ENCODE measurements at regions not wholly inside any gene's neighbourhood (a gene's known extent, or its start where the extent isn't known, plus 50 kb on each side); places are given as distances from the start of the nearest gene placed in this dataset.
A peak's percentile ranks its signal among the peaks of the same experiment; 100 is the strongest.

GRCh38 chr4:11512871-11513270, 84.2 kb upstream of the HS3ST1 start:
- Mint-ChIP-seq H3K27ac (no peak overlapping the region), H3K27me3 (peaks cover 6 to 40% of the 10 kb centered on the region in 2 donors), H3K4me3 (no peak overlapping the region), H3K36me3 (no peaks in the 10 kb centered on the region), H3K9me3 (no peaks in the 10 kb centered on the region), H3K4me1 (no peaks in the 10 kb centered on the region)
- no peaks in the 10 kb centered on the region for H3K4me1 ChIP-seq (ENCODE audit: insufficient read depth, low read length)
- CTCF ChIA-PET: no interaction called here
- no peak overlapping the region for H3K4me3 ChIP-seq (ENCODE audit: low read length)
- DNase-seq: no peak
- POLR2A ChIA-PET: no interaction called here
- H3K27me3 ChIP-seq (ENCODE audit: insufficient read depth, low read length, poor library complexity, severe bottlenecking): no peaks in the 10 kb centered on the region
- no peak overlapping the region for H3K27ac ChIP-seq (ENCODE audit: low read depth, low read length)
- no peaks in the 10 kb centered on the region for H3K9me3 ChIP-seq (ENCODE audit: low read length)
- no peaks in the 10 kb centered on the region for H3K36me3 ChIP-seq (ENCODE audit: insufficient read depth, low read length)

DNA sequence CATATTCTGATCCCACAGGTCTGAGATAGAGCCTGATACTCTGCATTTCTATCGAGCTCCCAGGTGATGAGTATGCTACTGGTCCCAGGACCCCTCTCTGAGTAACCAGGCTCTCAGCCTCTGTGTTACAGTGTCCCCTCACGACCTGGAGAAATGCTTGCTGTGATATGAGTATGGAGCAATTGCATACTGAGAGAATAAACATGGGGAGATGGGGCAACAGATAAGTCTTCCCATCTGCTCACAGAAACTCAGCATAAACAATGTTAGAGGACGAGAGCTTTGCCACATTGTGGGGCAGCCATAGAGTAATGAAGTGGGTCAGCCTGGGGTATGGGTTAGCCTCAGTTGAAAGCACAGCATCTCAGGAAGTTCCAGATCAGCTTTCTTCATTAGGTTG, 82.6 kb upstream of the HS3ST1 start:
- Histone ChIP-seq H3K27me3 (ENCODE audit: insufficient read depth, low read length, poor library complexity, severe bottlenecking) (no peaks in the 10 kb centered on the region), H3K27ac (ENCODE audit: low read depth, low read length) (no peak overlapping the region), H3K9me3 (ENCODE audit: low read length) (no peaks in the 10 kb centered on the region), H3K36me3 (ENCODE audit: insufficient read depth, low read length) (no peaks in the 10 kb centered on the region), H3K4me1 (ENCODE audit: insufficient read depth, low read length) (no peaks in the 10 kb centered on the region), H3K4me3 (ENCODE audit: low read length) (no peak overlapping the region)
- no peak overlapping the region for H3K27ac Mint-ChIP-seq
- ChIA-PET CTCF (no interaction called here), POLR2A (no interaction called here)
- H3K27me3 Mint-ChIP-seq: peaks cover 8 to 46% of the 10 kb centered on the region in 2 donors
- H3K4me3 Mint-ChIP-seq: no peak overlapping the region
- no peak for DNase-seq
- H3K4me1 Mint-ChIP-seq: no peaks in the 10 kb centered on the region
- H3K36me3 Mint-ChIP-seq: no peaks in the 10 kb centered on the region
- H3K9me3 Mint-ChIP-seq: no peaks in the 10 kb centered on the region

DNA sequence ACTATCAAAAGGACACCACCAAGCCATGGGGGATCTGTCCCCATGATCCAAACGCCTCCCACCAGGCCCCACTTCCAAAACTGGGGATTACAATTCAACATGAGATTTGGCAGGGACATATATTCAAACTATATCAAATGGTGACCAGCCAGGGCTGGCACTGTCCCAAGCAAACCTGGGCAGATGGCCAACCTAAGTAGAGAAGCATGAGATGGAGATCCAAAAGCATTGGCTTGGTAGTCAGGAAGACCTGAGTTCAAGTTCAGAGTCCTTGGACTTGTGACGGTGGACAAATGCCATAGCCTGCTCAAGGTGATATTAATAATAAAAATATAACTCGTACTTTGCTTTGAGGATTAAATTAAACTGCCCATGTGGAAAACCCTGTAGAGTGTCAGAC, 79.2 kb upstream of the HS3ST1 start:
- ChIA-PET POLR2A (no interaction called here), CTCF (no interaction called here)
- Histone ChIP-seq H3K9me3 (ENCODE audit: low read length) (no peaks in the 10 kb centered on the region), H3K27ac (ENCODE audit: low read depth, low read length) (no peak overlapping the region), H3K4me3 (ENCODE audit: low read length) (no peak overlapping the region), H3K4me1 (ENCODE audit: insufficient read depth, low read length) (no peaks in the 10 kb centered on the region), H3K36me3 (ENCODE audit: insufficient read depth, low read length) (no peaks in the 10 kb centered on the region), H3K27me3 (ENCODE audit: insufficient read depth, low read length, poor library complexity, severe bottlenecking) (no peaks in the 10 kb centered on the region)
- DNase-seq: no peak
- Mint-ChIP-seq H3K9me3 (no peaks in the 10 kb centered on the region), H3K4me1 (peaks cover 4 to 12% (median 8%) of the 10 kb centered on the region in 3 donors), H3K4me3 (no peak overlapping the region), H3K27me3 (peaks cover 2 to 34% of the 10 kb centered on the region in 2 donors), H3K36me3 (no peaks in the 10 kb centered on the region), H3K27ac (no peak overlapping the region)

DNA sequence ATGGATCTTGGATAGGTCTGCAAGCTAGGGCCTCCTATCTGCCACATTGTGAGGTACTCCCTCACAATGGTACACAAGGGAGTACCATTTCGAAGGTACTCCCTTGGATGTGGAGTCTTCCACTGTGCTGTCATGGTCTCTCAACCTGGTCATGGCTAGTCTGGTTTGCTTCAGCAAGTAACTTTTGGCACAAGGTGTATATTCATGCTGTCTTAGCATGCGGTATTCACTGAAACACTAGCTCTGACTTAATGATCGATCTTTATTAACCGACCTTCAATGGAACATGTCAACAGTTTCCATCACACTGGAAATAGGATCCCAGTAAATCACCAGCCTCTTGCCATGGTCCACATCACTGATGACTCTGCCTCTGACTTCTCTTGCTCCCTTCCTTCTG, 77.5 kb upstream of the HS3ST1 start:
- ChIA-PET CTCF (interaction anchor here (1.3 kb wide), 1 partner anchor 25 kb away, joined by 3 read pairs; no protein-coding TSS in a partner anchor), POLR2A (no interaction called here)
- no peak overlapping the region for H3K27ac Mint-ChIP-seq
- Histone ChIP-seq H3K4me3 (ENCODE audit: low read length) (no peak overlapping the region), H3K4me1 (ENCODE audit: insufficient read depth, low read length) (no peaks in the 10 kb centered on the region), H3K27ac (ENCODE audit: low read depth, low read length) (no peak overlapping the region), H3K36me3 (ENCODE audit: insufficient read depth, low read length) (no peaks in the 10 kb centered on the region), H3K9me3 (ENCODE audit: low read length) (no peaks in the 10 kb centered on the region), H3K27me3 (ENCODE audit: insufficient read depth, low read length, poor library complexity, severe bottlenecking) (no peaks in the 10 kb centered on the region)
- no peaks in the 10 kb centered on the region for H3K9me3 Mint-ChIP-seq
- H3K4me3 Mint-ChIP-seq: no peak overlapping the region
- H3K27me3 Mint-ChIP-seq: peaks cover 2 to 35% of the 10 kb centered on the region in 2 donors
- H3K36me3 Mint-ChIP-seq: no peaks in the 10 kb centered on the region
- no peak for DNase-seq
- H3K4me1 Mint-ChIP-seq: peaks cover 4 to 12% (median 8%) of the 10 kb centered on the region in 3 donors

GRCh38 chr4:11505221-11505971, 76.7 kb upstream of the HS3ST1 start:
- H3K36me3 ChIP-seq (ENCODE audit: insufficient read depth, low read length): no peaks in the 10 kb centered on the region
- Mint-ChIP-seq H3K4me1 (peaks cover 4 to 12% (median 8%) of the 10 kb centered on the region in 3 donors), H3K9me3 (no peaks in the 10 kb centered on the region), H3K36me3 (no peaks in the 10 kb centered on the region), H3K27me3 (peaks cover 2 to 34% of the 10 kb centered on the region in 2 donors), H3K4me3 (no peak overlapping the region), H3K27ac (peak overlapping the region in 1 of 8 donors; percentile 39)
- no peaks in the 10 kb centered on the region for H3K4me1 ChIP-seq (ENCODE audit: insufficient read depth, low read length)
- no peak for DNase-seq
- ChIA-PET CTCF (no interaction called here), POLR2A (no interaction called here)
- no peaks in the 10 kb centered on the region for H3K9me3 ChIP-seq (ENCODE audit: low read length)
- no peaks in the 10 kb centered on the region for H3K27me3 ChIP-seq (ENCODE audit: insufficient read depth, low read length, poor library complexity, severe bottlenecking)
- H3K27ac ChIP-seq (ENCODE audit: low read depth, low read length): no peak overlapping the region
- H3K4me3 ChIP-seq (ENCODE audit: low read length): no peak overlapping the region

DNA sequence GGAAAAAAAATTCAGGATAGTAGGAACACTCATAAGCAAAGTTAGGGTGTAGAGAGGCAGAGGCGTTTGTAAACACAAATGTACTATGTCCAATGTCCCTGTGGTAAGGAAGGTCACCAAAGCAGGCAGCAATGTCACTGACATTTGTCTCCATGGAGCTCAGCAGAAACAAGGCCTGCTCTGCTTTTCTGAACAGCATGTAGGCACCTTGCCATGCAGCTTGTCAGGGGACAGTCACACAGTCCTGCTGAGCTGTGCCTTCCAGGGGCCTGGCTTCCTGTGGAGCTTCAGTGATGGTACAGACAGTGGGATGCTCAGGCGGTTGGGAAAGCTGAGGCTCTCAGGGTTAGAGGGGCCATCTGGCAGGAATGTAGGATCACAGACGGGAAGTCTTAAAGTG, 74.5 kb upstream of the HS3ST1 start:
- POLR2A ChIA-PET: no interaction called here
- Histone ChIP-seq H3K36me3 (ENCODE audit: insufficient read depth, low read length) (no peaks in the 10 kb centered on the region), H3K27me3 (ENCODE audit: insufficient read depth, low read length, poor library complexity, severe bottlenecking) (no peaks in the 10 kb centered on the region), H3K27ac (ENCODE audit: low read depth, low read length) (no peak overlapping the region), H3K9me3 (ENCODE audit: low read length) (no peaks in the 10 kb centered on the region), H3K4me3 (ENCODE audit: low read length) (no peak overlapping the region), H3K4me1 (ENCODE audit: insufficient read depth, low read length) (no peaks in the 10 kb centered on the region)
- H3K4me1 Mint-ChIP-seq: peaks cover 4 to 12% (median 8%) of the 10 kb centered on the region in 3 donors
- CTCF ChIA-PET: no interaction called here
- no peak for DNase-seq
- no peak overlapping the region for H3K27ac Mint-ChIP-seq
- peaks cover 0 to 2% (median 0%) of the 10 kb centered on the region in 5 donors for H3K9me3 Mint-ChIP-seq
- no peaks in the 10 kb centered on the region for H3K36me3 Mint-ChIP-seq
- no peak overlapping the region for H3K4me3 Mint-ChIP-seq
- peaks cover 3 to 20% of the 10 kb centered on the region in 2 donors for H3K27me3 Mint-ChIP-seq

GRCh38 chr4:11497972-11498371, 69.3 kb upstream of the HS3ST1 start:
- DNase-seq: no peak
- Histone ChIP-seq H3K9me3 (ENCODE audit: low read length) (no peaks in the 10 kb centered on the region), H3K4me1 (ENCODE audit: insufficient read depth, low read length) (no peaks in the 10 kb centered on the region), H3K4me3 (ENCODE audit: low read length) (no peak overlapping the region), H3K27me3 (ENCODE audit: insufficient read depth, low read length, poor library complexity, severe bottlenecking) (no peaks in the 10 kb centered on the region), H3K36me3 (ENCODE audit: insufficient read depth, low read length) (no peaks in the 10 kb centered on the region), H3K27ac (ENCODE audit: low read depth, low read length) (no peak overlapping the region)
- CTCF ChIA-PET: no interaction called here
- Mint-ChIP-seq H3K36me3 (peaks cover 0 to 4% (median 0%) of the 10 kb centered on the region in 3 donors), H3K9me3 (peaks cover 0 to 4% (median 2%) of the 10 kb centered on the region in 5 donors), H3K27me3 (peaks cover 5 to 26% of the 10 kb centered on the region in 2 donors), H3K4me1 (no peaks in the 10 kb centered on the region), H3K4me3 (no peak overlapping the region), H3K27ac (no peak overlapping the region)
- POLR2A ChIA-PET: no interaction called here

- Histone ChIP-seq H3K27ac (ENCODE audit: low read depth, low read length) (no peak overlapping the region), H3K27me3 (ENCODE audit: insufficient read depth, low read length, poor library complexity, severe bottlenecking) (no peaks in the 10 kb centered on the region), H3K4me1 (ENCODE audit: insufficient read depth, low read length) (no peaks in the 10 kb centered on the region), H3K4me3 (ENCODE audit: low read length) (no peak overlapping the region), H3K36me3 (ENCODE audit: insufficient read depth, low read length) (no peaks in the 10 kb centered on the region), H3K9me3 (ENCODE audit: low read length) (no peaks in the 10 kb centered on the region)
- H3K36me3 Mint-ChIP-seq: peaks cover 0 to 4% (median 0%) of the 10 kb centered on the region in 3 donors
- H3K27me3 Mint-ChIP-seq: peaks cover 5 to 26% of the 10 kb centered on the region in 2 donors
- ChIA-PET POLR2A (no interaction called here), CTCF (no interaction called here)
- no peak for DNase-seq
- H3K4me3 Mint-ChIP-seq: no peak overlapping the region
- peaks cover 0 to 4% (median 2%) of the 10 kb centered on the region in 5 donors for H3K9me3 Mint-ChIP-seq
- no peak overlapping the region for H3K27ac Mint-ChIP-seq
- no peaks in the 10 kb centered on the region for H3K4me1 Mint-ChIP-seq
These were observed 68.6 kb upstream of the HS3ST1 start for GRCh38 chr4:11497212-11497806.
